Adipocyte (in vitro differentiated cells): ENCODE measurements at regions not wholly inside any gene's neighbourhood (a gene's known extent, or its start where the extent isn't known, plus 50 kb on each side); places are given as distances from the start of the nearest gene placed in this dataset.

Source experiments
- DNase-seq: peaks from one replicate; pipeline ENCODE4 v3.0.0-alpha.2; 2015; ENCODE audit warnings: low read depth
- H3K27me3 ChIP-seq: replicated peaks from 2 replicates; pipeline ENCODE4 v1.7.0; 2013; ENCODE audit warnings: mild to moderate bottlenecking, low read length, moderate library complexity; ENCODE audit not compliant: control insufficient read depth, insufficient read depth
- H3K36me3 ChIP-seq: 2 replicates; pipeline ENCODE4 v1.7.0; 2013; ENCODE audit warnings: low read length, mild to moderate bottlenecking, moderate library complexity; ENCODE audit not compliant: control insufficient read depth, insufficient read depth, severe bottlenecking
- H3K4me1 ChIP-seq: 2 replicates; pipeline ENCODE4 v1.7.0; 2013; ENCODE audit warnings: mild to moderate bottlenecking, low read length, moderate library complexity; ENCODE audit not compliant: control insufficient read depth, insufficient read depth
- H3K4me3 ChIP-seq: 2 replicates; pipeline ENCODE4 v1.7.0; 2013; ENCODE audit warnings: mild to moderate bottlenecking, low read length, moderate library complexity
- H3K9ac ChIP-seq: 2 replicates; pipeline ENCODE4 v1.7.0; 2013; ENCODE audit warnings: mild to moderate bottlenecking, low read length, moderate library complexity
- H3K9me3 ChIP-seq: 2 replicates; pipeline ENCODE4 v1.7.0; 2013; ENCODE audit warnings: mild to moderate bottlenecking, low read length, moderate library complexity; ENCODE audit not compliant: control insufficient read depth

DNA sequence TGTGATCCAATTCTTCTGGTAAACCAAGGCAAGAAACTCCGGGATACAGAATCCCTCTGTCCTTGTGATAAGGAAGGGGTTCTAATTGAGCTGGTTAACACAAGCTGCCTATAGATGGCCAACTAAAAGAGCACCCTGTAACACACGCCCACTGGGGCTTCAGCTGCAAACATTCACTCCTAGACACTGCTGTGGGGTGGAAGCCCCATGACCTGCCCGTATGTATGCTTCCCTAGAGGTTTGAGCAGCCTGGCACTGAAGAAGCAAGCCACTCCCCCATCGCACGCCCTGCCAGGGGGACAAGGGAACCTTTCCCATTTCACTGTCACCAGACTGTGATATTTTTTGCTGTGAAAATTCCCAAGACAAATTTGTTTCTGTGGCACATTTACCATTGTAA is 516.9 kb upstream of the GOLIM4 start:
- peaks cover 4% of the 10 kb centered on the region for H3K27me3 ChIP-seq
- no peaks in the 10 kb centered on the region for H3K4me1 ChIP-seq
- H3K36me3 ChIP-seq: no peaks in the 10 kb centered on the region
- H3K9me3 ChIP-seq: no peaks in the 10 kb centered on the region
- no peak overlapping the region for H3K9ac ChIP-seq
- H3K4me3 ChIP-seq: no peak overlapping the region
- no peak for DNase-seq

DNA sequence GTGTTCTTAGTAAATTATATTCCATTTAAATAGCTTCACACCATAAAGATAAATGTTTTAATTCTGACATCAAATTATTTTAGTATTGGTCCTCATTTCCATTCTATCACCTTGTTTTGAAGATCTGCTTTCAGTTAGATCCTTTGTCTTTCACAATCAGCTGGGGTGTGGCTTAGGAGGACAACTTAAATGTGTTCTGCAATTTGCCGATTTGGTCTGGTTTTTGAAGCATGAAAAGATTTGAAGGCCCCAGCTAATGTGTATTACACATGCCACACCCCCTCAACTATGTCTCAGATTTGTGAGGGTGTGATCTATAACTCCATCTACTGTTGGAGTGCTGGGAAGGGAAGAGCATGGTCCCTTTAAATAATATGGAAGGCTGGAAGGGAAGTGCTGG is 516.1 kb upstream of the GOLIM4 start:
- DNase-seq: no peak
- Histone ChIP-seq H3K4me1 (no peaks in the 10 kb centered on the region), H3K27me3 (peaks cover 4% of the 10 kb centered on the region), H3K9me3 (no peaks in the 10 kb centered on the region), H3K9ac (no peak overlapping the region), H3K4me3 (no peak overlapping the region), H3K36me3 (no peaks in the 10 kb centered on the region)

DNA sequence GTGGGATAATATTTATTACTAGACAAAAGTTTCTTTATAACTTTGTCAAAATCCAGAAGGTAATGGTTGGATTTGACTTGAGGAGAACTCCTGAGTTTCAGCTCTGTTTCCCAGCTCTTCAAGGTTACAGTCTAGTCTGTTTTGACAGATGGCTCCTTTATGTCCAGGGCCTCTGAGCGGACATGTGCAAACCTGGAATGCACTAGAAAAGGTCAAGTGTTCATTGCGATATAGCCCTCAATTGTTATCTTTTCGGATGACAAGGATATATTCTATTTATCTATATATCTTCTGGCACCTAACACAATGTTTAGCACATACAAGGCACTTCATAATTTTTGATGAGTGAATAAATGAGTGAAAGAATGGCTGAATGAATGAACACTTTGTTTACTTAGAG is 513.2 kb upstream of the GOLIM4 start:
- H3K36me3 ChIP-seq: no peaks in the 10 kb centered on the region
- no peak overlapping the region for H3K9ac ChIP-seq
- H3K9me3 ChIP-seq: no peaks in the 10 kb centered on the region
- DNase-seq: no peak
- peaks cover 4% of the 10 kb centered on the region for H3K27me3 ChIP-seq
- no peak overlapping the region for H3K4me3 ChIP-seq
- H3K4me1 ChIP-seq: peaks cover 2% of the 10 kb centered on the region

DNA sequence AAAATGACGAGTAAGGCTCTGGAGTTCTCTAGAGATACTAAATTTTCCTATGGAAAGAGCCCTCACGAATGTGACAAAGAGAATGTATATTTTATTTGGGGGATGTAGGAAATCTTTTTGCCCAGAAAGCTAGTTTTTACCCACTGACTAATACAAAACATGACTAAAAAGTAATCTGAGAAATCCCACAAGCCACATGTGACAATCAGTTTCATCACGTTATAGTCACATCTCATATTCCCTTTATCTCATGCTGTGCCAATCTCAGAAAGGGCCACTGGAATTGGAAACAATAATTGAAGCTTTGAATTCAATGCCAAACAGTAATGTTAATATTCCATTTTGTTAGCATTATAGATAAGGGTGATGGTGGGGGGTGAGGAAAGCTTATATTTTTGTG is 509.0 kb upstream of the GOLIM4 start:
- Histone ChIP-seq H3K27me3 (no peaks in the 10 kb centered on the region), H3K4me1 (peaks cover 2% of the 10 kb centered on the region), H3K36me3 (no peaks in the 10 kb centered on the region), H3K9ac (no peak overlapping the region), H3K9me3 (no peaks in the 10 kb centered on the region), H3K4me3 (no peak overlapping the region)
- peak; percentile 17 for DNase-seq

GRCh38 chr3:168598250-168598649 is 502.5 kb upstream of the GOLIM4 start:
- no peak for DNase-seq
- no peaks in the 10 kb centered on the region for H3K9me3 ChIP-seq
- H3K36me3 ChIP-seq: no peaks in the 10 kb centered on the region
- no peaks in the 10 kb centered on the region for H3K27me3 ChIP-seq
- H3K9ac ChIP-seq: no peak overlapping the region
- H3K4me3 ChIP-seq: no peak overlapping the region
- no peaks in the 10 kb centered on the region for H3K4me1 ChIP-seq

DNA sequence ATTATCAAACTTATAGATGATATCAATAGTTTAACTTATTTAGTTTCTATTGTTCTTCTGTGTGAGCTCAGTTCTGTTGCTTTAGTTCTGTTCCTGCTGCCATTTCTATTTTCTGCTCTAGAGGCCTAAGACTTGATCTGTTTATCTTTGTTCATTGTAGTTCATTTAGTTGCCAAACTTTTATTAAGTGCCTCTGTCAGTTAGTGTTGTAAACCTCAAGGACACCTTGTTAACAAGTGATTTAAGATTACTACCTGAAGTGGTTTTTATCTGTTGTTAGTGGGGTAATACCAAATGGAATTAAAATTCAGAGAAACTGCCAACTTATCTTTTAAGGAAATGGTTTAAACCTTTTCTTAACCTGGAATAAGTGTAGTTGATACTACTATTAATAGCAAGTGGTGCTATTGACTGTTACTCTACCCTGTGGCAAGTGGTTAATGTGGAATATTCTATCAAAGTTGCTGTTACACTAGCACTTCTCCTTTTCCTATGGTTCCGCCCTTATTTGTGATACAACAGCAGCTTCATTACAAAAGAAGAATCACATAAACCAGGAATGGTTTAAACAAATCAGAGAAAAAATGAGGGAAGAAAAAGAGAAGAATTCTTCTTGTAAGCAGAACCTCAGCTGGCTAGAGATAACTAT is 500.6 kb upstream of the GOLIM4 start:
- no peak overlapping the region for H3K4me3 ChIP-seq
- H3K4me1 ChIP-seq: no peaks in the 10 kb centered on the region
- no peaks in the 10 kb centered on the region for H3K36me3 ChIP-seq
- H3K9ac ChIP-seq: no peak overlapping the region
- no peaks in the 10 kb centered on the region for H3K9me3 ChIP-seq
- no peak for DNase-seq
- H3K27me3 ChIP-seq: no peaks in the 10 kb centered on the region

DNA sequence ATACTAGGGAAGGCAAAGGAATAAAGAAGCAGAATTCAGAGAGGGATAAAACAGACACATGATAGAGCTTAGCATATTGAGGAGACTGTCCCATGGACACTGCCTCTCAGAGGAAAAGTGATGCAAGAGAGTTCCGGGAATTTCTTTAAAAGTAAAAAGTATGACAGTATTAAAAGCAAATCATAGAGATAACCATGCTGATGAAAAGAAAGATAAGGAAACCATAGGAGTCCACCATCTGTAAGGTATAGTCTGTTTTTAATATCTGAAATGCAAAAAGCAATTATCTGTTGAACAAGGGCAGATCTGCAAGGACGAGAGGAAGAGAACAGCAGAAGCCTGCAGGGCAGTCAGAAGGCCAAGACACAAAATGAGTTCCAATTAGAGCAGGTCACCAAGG is 495.9 kb upstream of the GOLIM4 start:
- H3K36me3 ChIP-seq: no peaks in the 10 kb centered on the region
- H3K4me1 ChIP-seq: no peaks in the 10 kb centered on the region
- no peak overlapping the region for H3K4me3 ChIP-seq
- H3K9me3 ChIP-seq: no peaks in the 10 kb centered on the region
- DNase-seq: no peak
- H3K27me3 ChIP-seq: no peaks in the 10 kb centered on the region
- no peak overlapping the region for H3K9ac ChIP-seq

DNA sequence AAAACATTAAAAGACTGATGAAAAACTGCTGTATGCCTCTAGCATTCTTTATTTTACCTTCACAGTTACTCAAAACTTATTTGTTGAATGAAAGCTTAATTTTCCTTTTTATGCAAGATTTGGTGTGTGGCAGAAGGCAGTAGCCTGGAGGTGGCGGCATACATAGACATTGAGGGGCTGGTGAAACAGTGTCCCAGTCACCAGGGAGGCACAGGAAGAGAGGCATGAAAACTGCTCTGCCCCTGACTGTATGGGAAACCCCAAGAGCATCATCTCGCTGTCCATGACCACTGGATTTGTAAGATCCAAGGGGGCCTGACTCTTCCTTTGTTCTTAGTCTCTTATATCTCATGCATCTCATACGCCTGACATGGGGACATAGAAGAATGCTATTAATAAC is 493.7 kb upstream of the GOLIM4 start:
- DNase-seq: no peak
- Histone ChIP-seq H3K4me1 (no peaks in the 10 kb centered on the region), H3K27me3 (peaks cover 4% of the 10 kb centered on the region), H3K9ac (no peak overlapping the region), H3K4me3 (no peak overlapping the region), H3K9me3 (no peaks in the 10 kb centered on the region), H3K36me3 (no peaks in the 10 kb centered on the region)

DNA sequence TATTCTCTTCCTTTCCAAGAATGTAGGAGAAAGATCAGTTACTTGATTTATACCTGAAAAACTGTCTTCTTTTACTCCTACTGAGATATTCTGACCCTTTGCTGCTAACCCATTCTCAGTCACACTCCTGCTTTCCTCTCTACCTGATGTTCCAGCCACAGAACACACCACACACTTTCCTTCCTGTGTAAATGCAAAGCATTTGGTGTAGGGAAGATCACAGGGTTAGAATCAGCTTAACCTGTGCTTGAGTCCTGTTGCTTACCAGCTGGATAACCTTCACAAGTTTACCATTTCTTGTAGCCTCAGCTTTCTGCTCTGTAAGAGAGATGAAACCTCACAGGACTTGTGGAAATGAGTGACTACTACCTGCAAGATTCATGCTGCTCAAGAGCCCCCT is 489.8 kb upstream of the GOLIM4 start:
- H3K4me3 ChIP-seq: no peak overlapping the region
- no peaks in the 10 kb centered on the region for H3K9me3 ChIP-seq
- H3K4me1 ChIP-seq: no peaks in the 10 kb centered on the region
- no peaks in the 10 kb centered on the region for H3K36me3 ChIP-seq
- H3K9ac ChIP-seq: no peak overlapping the region
- DNase-seq: no peak
- peaks cover 4% of the 10 kb centered on the region for H3K27me3 ChIP-seq

GRCh38 chr3:168583977-168584376 is 488.3 kb upstream of the GOLIM4 start:
- peak; percentile 9 for DNase-seq
- H3K4me1 ChIP-seq: no peaks in the 10 kb centered on the region
- no peak overlapping the region for H3K4me3 ChIP-seq
- H3K9me3 ChIP-seq: no peaks in the 10 kb centered on the region
- H3K9ac ChIP-seq: no peak overlapping the region
- no peaks in the 10 kb centered on the region for H3K36me3 ChIP-seq
- H3K27me3 ChIP-seq: peaks cover 4% of the 10 kb centered on the region

DNA sequence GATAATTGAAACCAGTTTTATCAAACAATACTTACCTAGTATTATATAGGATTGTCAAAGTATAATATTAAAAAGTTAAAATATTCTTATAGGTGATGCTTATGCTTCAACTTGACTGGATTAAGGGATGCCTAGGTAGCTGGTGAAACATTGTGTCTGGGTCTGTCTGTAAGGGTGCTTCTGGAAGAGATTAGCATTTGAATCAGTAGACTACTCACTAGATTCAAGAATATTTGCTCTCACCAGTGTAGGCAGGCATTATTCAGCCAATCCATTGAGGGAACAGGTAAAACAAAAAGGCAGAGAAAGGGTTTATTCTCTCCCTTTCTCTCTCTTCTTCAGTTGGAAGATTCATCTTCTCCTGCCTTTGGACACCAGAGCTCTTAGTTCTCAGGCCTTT is 486.8 kb upstream of the GOLIM4 start:
- Histone ChIP-seq H3K9ac (no peak overlapping the region), H3K9me3 (no peaks in the 10 kb centered on the region), H3K4me1 (no peaks in the 10 kb centered on the region), H3K4me3 (no peak overlapping the region), H3K27me3 (peaks cover 4% of the 10 kb centered on the region), H3K36me3 (no peaks in the 10 kb centered on the region)
- no peak for DNase-seq

- Histone ChIP-seq H3K36me3 (no peaks in the 10 kb centered on the region), H3K27me3 (peaks cover 4% of the 10 kb centered on the region), H3K4me3 (no peak overlapping the region), H3K9ac (no peak overlapping the region), H3K4me1 (no peaks in the 10 kb centered on the region), H3K9me3 (no peaks in the 10 kb centered on the region)
- peak; percentile 28 for DNase-seq
Measured at GRCh38 chr3:168581771-168582225, 486.1 kb upstream of the GOLIM4 start.
